ENCODE measurements at regions not wholly inside any gene's neighbourhood (a gene's known extent, or its start where the extent isn't known, plus 50 kb on each side); places are given as distances from the start of the nearest gene placed in this dataset.

- no peak for TF ChIP-seq POLR2AphosphoS5 (IDR thresholded peaks at IDR 0.05; ENCODE audit: borderline replicate concordance, low read depth, low read length)
- TF ChIP-seq EZH2 (IDR thresholded peaks at IDR 0.05), result no peak
- TF ChIP-seq FOXP2 (optimal IDR thresholded peaks at IDR 0.05; ENCODE audit: control extremely low read depth, extremely low read length, insufficient read depth), result no peak
Measured at GRCh38 chr6:132135409-132135808, 184.2 kb upstream of the CCN2 start.
